CD4-positive, alpha-beta T cell treated with Interleukin-4 for 4 hours (primary cell): ENCODE measurements at regions not wholly inside any gene's neighbourhood (a gene's known extent, or its start where the extent isn't known, plus 50 kb on each side); places are given as distances from the start of the nearest gene placed in this dataset.

Source experiments
- DNase-seq: peaks from one replicate; pipeline ENCODE4 v3.0.0-alpha.2; 2020

DNA sequence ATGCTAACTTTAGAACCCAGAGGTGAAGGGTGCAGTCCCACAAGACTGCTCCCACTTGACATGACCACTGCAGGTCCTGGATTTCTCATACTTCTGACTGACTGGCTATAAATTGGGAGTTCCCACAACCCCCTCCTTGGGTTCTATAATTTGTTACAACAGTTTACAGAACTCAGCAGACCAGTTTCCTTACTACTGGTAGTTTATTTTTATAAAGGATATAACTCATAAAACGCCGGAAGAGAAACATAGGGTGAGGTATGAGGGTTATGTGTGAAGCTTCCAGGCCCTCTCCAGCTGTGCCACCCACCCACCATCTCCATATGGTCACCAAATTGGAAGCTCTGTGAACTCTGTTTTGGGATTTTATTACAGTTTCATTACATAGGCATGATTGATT is 839.6 kb downstream of the TSN start:
- DNase-seq, result no peak

DNA sequence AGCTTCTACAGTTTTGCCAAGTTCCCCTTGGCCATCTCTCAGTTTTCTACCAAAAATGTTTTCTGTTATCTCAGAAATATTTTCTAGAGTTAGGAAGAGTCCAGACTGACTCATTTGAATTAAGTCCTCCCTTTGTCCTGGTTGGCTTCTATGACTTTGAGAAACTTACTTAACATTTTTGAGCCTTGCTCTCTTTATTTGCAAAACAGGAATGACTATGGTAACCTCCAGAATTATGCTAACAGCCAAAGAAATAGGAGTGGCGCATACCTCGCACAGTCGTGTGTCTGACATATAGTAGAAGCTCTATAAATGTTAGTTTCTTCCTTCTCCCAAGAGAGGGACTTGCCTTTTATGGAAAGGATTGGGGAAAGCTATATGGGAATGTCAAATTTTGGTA is 841.1 kb downstream of the TSN start:
- DNase-seq, result no peak

DNA sequence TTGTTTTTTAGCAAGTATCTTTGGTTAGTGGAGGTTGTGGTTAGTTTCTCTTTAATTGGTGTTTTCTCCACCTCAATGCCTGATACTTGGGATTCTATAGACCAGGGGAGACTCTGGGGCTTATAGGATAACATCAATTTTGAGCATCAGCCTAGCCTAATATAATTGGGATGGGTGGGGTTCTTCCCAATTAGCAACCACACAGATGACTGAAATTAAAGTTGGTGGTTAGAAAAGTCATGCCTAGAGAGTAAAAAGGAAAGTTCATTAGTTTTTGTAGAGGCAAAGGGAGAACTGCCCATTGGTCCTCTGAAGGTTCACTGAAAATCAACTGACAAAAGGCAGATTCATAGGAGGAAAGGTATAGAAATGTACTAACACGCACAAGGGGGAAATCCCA is 843.3 kb downstream of the TSN start:
- DNase-seq, result no peak

DNA sequence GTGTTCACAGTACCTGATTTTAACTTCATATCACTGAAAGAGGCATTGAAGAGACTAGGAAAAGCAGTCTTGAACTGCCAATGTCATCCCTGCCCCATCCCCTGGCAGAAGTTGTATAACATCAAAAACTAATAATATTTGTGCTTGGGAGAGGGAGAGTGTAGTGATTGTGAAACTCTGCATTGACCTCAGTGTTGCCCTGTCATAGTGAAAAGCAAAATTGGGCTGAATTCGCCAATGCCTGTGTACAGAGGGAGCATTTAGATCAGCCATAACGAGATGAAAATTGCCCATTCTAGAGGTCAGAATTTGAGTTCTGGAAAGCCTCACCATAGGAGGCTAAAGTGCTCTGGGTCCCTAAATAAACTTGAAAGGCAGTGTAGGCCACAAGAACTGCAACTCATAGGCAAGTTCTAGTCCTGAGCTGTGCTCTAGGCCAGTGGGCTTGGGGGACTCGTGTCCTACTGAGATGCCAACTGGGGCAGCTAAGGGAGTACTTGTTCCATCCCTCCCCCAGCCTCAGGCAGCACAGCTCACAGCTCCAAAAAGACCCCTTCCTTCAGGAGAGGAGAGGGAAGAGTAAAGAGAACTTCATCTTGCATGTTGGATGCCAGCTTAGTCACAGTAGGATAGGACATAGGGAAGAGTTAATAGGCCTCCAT is 855.6 kb downstream of the TSN start:
- DNase-seq, result no peak

- DNase-seq, result no peak
These were observed 867.5 kb downstream of the TSN start for GRCh38 chr2:122622934-122623333.

DNA sequence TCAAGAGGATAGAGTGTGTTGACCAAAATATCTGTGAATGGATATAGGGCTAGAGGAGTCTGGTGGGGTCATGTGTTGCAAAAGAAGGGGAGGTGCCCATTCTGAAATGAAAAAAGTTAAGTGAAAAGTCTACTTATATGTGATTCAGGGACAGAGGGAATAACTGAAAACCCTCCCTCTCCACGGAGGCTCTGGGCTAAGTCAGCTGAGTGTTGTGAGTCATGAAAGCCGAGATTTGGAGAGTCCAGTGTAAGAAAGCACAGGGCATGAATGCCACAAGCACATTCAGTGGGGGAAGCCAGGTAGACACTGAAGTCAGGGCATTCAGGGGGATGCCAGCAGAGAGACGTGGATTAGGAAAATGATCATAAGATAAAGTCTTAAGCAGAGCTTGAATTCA is 871.9 kb downstream of the TSN start:
- DNase-seq, result no peak

- DNase-seq, result no peak
These were observed 878.8 kb downstream of the TSN start for GRCh38 chr2:122634256-122634655.

- DNase-seq, result no peak
These were observed 879.5 kb downstream of the TSN start for GRCh38 chr2:122634920-122635319.

- DNase-seq, result no peak
These were observed 880.2 kb downstream of the TSN start for GRCh38 chr2:122635686-122636085.

GRCh38 chr2:122636097-122636496 is 880.6 kb downstream of the TSN start:
- no peak for DNase-seq

GRCh38 chr2:122639176-122639575 is 883.7 kb downstream of the TSN start:
- no peak for DNase-seq

- DNase-seq, result no peak
These were observed 884.3 kb downstream of the TSN start for GRCh38 chr2:122639711-122640110.

DNA sequence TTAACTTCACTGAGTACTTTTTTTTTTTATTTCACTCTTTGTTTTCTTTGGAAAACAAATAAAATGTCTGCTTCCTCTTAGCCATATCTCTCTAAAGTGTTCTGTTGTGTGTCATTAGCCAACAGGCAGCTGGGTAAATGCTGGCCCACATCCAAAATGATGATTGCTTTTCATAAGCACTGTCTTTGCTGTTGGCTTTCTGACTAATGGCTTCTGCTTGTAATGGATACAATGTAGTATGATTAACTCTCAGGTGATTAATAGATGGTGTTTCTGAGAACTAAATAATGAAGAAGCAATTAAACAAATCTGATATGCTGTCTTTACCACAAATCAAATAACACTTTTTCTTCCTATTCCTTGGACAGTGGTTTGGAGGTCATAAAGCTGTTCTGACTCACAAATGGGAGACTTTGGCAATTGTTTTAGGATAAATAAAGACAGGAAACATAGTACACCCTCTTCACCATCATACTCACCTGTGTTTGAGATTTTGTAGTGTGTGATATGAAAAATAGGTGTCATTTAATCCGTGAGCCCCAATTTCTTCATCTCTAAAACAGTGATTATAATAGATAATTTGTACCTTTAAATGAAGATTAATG is 888.4 kb downstream of the TSN start:
- no peak for DNase-seq

- DNase-seq, result no peak
These were observed 895.8 kb downstream of the TSN start for GRCh38 chr2:122651236-122651635.

- no peak for DNase-seq
These were observed 896.3 kb downstream of the TSN start for GRCh38 chr2:122651780-122652179.

GRCh38 chr2:122652670-122653069 is 897.2 kb downstream of the TSN start:
- DNase-seq, result no peak

- DNase-seq, result no peak
These were observed 901.0 kb downstream of the TSN start for GRCh38 chr2:122656403-122656802.

DNA sequence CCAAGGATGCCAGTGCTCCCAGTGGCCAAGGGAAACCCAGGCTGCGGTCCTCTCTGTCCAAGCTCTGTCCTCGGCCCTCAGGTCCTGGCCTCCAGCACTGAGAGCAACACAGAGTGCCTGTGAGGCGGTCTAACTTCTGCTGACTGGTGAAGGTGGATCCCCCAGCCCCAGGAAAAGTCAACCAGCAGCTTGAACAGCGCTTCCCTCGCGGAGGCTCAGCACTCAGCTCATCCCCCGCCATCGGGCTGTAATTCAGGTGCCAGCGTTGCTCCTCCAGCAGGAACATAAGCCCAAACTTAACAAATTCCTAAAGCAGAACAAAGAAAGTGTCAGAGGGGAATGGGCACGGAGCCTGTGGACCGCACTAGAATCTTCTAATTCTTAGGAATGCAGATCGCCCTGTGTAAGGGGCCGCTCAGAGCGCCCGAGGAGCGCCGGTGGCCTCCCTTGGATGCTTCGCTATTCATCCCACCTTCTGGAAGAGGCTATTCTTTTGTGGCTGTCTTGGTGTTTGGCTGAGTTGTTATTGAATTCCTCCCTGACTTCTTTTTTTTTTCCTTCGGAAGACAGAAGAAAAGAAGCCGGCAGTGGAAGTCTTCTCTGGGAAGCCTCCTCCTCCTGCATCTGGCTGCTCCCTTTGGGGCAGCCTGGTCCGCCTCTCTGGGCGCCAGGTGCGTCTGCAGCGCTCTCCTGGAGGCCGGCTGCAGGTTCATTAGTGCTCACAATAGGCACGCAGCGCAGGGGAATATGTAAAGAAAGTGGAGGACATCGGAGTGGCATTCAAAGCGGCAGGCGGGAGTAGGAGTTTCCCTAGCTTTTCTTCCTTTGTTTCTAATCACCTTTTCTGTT is 905.6 kb downstream of the TSN start:
- DNase-seq, result no peak

DNA sequence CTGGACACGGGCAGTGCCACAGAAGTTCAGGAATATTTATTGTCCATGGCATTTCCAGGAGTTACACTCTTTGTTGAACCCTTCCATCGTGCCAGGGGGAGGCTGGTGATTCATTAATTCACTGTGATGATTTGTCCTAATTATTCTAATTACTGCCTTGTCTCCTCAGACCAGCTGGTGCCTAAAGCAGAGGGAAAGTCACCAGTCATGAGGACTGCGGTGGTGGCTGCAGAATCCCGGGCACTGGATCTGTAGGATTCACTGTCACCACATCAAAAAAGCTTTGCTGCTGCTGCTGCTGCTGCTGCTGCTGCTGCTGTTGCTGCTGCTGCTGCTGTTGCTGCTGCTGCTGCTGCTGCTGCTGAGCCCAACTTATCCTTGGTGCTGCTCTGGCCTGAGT is 908.2 kb downstream of the TSN start:
- DNase-seq, result no peak

- no peak for DNase-seq
These were observed 914.2 kb downstream of the TSN start for GRCh38 chr2:122669627-122670026.

- DNase-seq, result no peak
These were observed 915.4 kb downstream of the TSN start for GRCh38 chr2:122670897-122671296.

DNA sequence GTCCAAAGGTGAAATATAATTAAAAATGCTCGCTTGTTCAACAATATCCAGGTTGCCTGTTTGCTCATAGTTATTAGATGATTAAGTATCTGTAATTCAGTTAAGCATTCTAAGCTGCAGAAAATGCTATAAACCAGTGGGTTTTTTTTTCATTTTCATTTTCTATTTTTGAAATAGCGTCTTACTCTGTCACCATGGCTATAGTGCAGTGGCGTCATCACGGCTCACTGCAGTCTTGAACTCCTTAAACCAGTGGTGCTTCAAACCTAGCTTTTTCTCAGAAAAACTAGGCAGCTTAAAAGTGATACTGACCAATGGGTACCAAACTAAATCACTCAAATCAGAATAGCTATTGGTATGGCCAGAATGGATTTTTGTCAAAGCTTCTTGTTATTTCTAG is 925.2 kb downstream of the TSN start:
- DNase-seq, result no peak

DNA sequence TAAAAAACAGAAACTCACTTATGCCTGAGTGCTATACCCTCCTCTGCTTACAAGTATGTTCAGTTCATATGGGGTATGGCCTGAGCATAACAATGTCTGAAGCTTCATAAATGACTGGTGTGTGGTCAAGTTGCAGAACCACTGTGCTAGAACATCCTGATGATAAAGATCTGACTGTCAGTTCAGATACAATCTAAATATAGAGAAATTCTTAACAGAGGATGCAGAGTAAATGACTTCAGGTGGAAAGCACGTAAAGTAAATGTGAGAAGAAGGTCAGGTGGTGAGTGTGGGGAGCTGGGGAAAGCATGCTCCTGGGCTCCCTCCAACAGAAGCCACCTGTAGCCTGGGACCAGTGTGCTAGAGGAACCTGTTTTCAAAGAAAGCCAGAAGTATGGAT is 926.2 kb downstream of the TSN start:
- DNase-seq, result no peak

GRCh38 chr2:122682356-122682755 is 926.9 kb downstream of the TSN start:
- no peak for DNase-seq
